ENCODE measurements at regions not wholly inside any gene's neighbourhood (a gene's known extent, or its start where the extent isn't known, plus 50 kb on each side); places are given as distances from the start of the nearest gene placed in this dataset.

- DNase-seq (ENCODE audit: low read depth) = no peak
Measured at GRCh38 chr3:177300842-177301241, 103.6 kb upstream of the TBL1XR1 start.

GRCh38 chr3:177306252-177306651 is 109.0 kb upstream of the TBL1XR1 start:
- no peak for DNase-seq (ENCODE audit: low read depth)

GRCh38 chr3:177307391-177307790 is 110.1 kb upstream of the TBL1XR1 start:
- no peak for DNase-seq (ENCODE audit: low read depth)

- no peak for DNase-seq (ENCODE audit: low read depth)
Measured at GRCh38 chr3:177307826-177308225, 110.5 kb upstream of the TBL1XR1 start.

GRCh38 chr3:177308286-177308685 is 111.0 kb upstream of the TBL1XR1 start:
- no peak for DNase-seq (ENCODE audit: low read depth)

- DNase-seq (ENCODE audit: low read depth) = no peak
Measured at GRCh38 chr3:177308911-177309310, 111.6 kb upstream of the TBL1XR1 start.

- no peak for DNase-seq (ENCODE audit: low read depth)
Measured at GRCh38 chr3:177312491-177312890, 115.2 kb upstream of the TBL1XR1 start.

GRCh38 chr3:177314897-177315296 is 117.6 kb upstream of the TBL1XR1 start:
- DNase-seq (ENCODE audit: low read depth) = no peak

GRCh38 chr3:177317247-177317646 is 120.0 kb upstream of the TBL1XR1 start:
- DNase-seq (ENCODE audit: low read depth) = no peak

GRCh38 chr3:177318559-177318958 is 121.3 kb upstream of the TBL1XR1 start:
- DNase-seq (ENCODE audit: low read depth) = no peak

- no peak for DNase-seq (ENCODE audit: low read depth)
Measured at GRCh38 chr3:177320765-177321247, 123.5 kb upstream of the TBL1XR1 start.

GRCh38 chr3:177321819-177322218 is 124.5 kb upstream of the TBL1XR1 start:
- no peak for DNase-seq (ENCODE audit: low read depth)

GRCh38 chr3:177322881-177323280 is 125.6 kb upstream of the TBL1XR1 start:
- no peak for DNase-seq (ENCODE audit: low read depth)

GRCh38 chr3:177329854-177330253 is 132.6 kb upstream of the TBL1XR1 start:
- DNase-seq (ENCODE audit: low read depth) = no peak

GRCh38 chr3:177330779-177331178 is 133.5 kb upstream of the TBL1XR1 start:
- no peak for DNase-seq (ENCODE audit: low read depth)

- DNase-seq (ENCODE audit: low read depth) = no peak
Measured at GRCh38 chr3:177331203-177331835, 134.0 kb upstream of the TBL1XR1 start.

- DNase-seq (ENCODE audit: low read depth) = no peak
Measured at GRCh38 chr3:177332955-177333354, 135.7 kb upstream of the TBL1XR1 start.

- DNase-seq (ENCODE audit: low read depth) = no peak
Measured at GRCh38 chr3:177333533-177334520, 136.5 kb upstream of the TBL1XR1 start.

GRCh38 chr3:177334803-177335202 is 137.5 kb upstream of the TBL1XR1 start:
- no peak for DNase-seq (ENCODE audit: low read depth)

GRCh38 chr3:177335728-177336127 is 138.4 kb upstream of the TBL1XR1 start:
- no peak for DNase-seq (ENCODE audit: low read depth)

GRCh38 chr3:177336873-177337450 is 139.7 kb upstream of the TBL1XR1 start:
- DNase-seq (ENCODE audit: low read depth) = no peak

- peak; percentile 60 for DNase-seq (ENCODE audit: low read depth)
Measured at GRCh38 chr3:177337541-177338331, 140.5 kb upstream of the TBL1XR1 start.

Data from GM04503 (cell line).